ENCODE measurements at regions not wholly inside any gene's neighbourhood (a gene's known extent, or its start where the extent isn't known, plus 50 kb on each side); places are given as distances from the start of the nearest gene placed in this dataset.

- H3K4me1 ChIP-seq, result peaks cover 0 to 8% of the 10 kb centered on the region in 2 donors
- TF ChIP-seq CTCF (IDR thresholded peaks at IDR 0.05 in 4 of 5, conservative IDR thresholded peaks at IDR 0.05 in 1 of 5), result no peak
- TF ChIP-seq POLR2A (IDR thresholded peaks at IDR 0.05), result no peak
- in situ Hi-C loops (cut with MboI; ENCODE audit: low sequenced_read_pairs in 4 of 4) (no loop called here), intact Hi-C loops (cut with DNase I; ENCODE audit: low total_unique reads) (loop anchor here (5.0 kb wide), 1 partner anchor 219 kb away; no protein-coding TSS in a partner anchor)
- no peaks in the 10 kb centered on the region for H3K27me3 ChIP-seq
- H3K9me3 ChIP-seq, result no peaks in the 10 kb centered on the region
- no peak overlapping the region for H3K4me3 ChIP-seq
- ATAC-seq (no peak), DNase-seq (no peak)
- H3K36me3 ChIP-seq, result no peaks in the 10 kb centered on the region
- no peak overlapping the region for H3K27ac ChIP-seq
These were observed 308.1 kb upstream of the PPARGC1A start for GRCh38 chr4:24197955-24198354.

- peak overlapping the region in 3 of 4 donors; percentile 42 to 58 (median 43) for H3K27ac ChIP-seq
- peaks cover 0 to 8% of the 10 kb centered on the region in 2 donors for H3K4me1 ChIP-seq
- in situ Hi-C loops (cut with MboI; ENCODE audit: low sequenced_read_pairs in 4 of 4), result no loop called here
- intact Hi-C loops (cut with DNase I; ENCODE audit: low total_unique reads), result loop anchor here (5.0 kb wide), 1 partner anchor 221 kb away; no protein-coding TSS in a partner anchor
- DNase-seq (no peak), ATAC-seq (no peak)
- TF ChIP-seq POLR2A (IDR thresholded peaks at IDR 0.05) (no peak), CTCF (IDR thresholded peaks at IDR 0.05 in 4 of 5, conservative IDR thresholded peaks at IDR 0.05 in 1 of 5) (no peak)
- H3K36me3 ChIP-seq, result no peaks in the 10 kb centered on the region
- no peaks in the 10 kb centered on the region for H3K9me3 ChIP-seq
- H3K27me3 ChIP-seq, result no peaks in the 10 kb centered on the region
- H3K4me3 ChIP-seq, result no peak overlapping the region
These were observed 306.9 kb upstream of the PPARGC1A start for GRCh38 chr4:24196785-24197184.

GRCh38 chr4:24195991-24196736 is 306.3 kb upstream of the PPARGC1A start:
- ATAC-seq, result peak in 1 of 2 donors; percentile 58
- intact Hi-C loops (cut with DNase I; ENCODE audit: low total_unique reads), result loop anchor here (5.0 kb wide), 1 partner anchor 221 kb away; no protein-coding TSS in a partner anchor
- H3K27ac ChIP-seq, result peak overlapping the region in 3 of 4 donors; percentile 42 to 58 (median 43)

GRCh38 chr4:24192018-24192641 is 302.3 kb upstream of the PPARGC1A start:
- intact Hi-C loops (cut with DNase I; ENCODE audit: low total_unique reads) (no loop called here), in situ Hi-C loops (cut with MboI; ENCODE audit: low sequenced_read_pairs in 4 of 4) (no loop called here)
- no peak for ATAC-seq

More at GRCh38 chr4:24195991-24196736, 306.3 kb upstream of the PPARGC1A start:
- Histone ChIP-seq H3K27me3 (no peaks in the 10 kb centered on the region), H3K9me3 (no peaks in the 10 kb centered on the region), H3K4me3 (no peak overlapping the region), H3K36me3 (no peaks in the 10 kb centered on the region), H3K4me1 (peaks cover 0 to 8% of the 10 kb centered on the region in 2 donors)
- no peak for TF ChIP-seq POLR2A (IDR thresholded peaks at IDR 0.05)
- peak in 2 of 5 experiments; percentile 9 to 25 for TF ChIP-seq CTCF (IDR thresholded peaks at IDR 0.05 in 4 of 5, conservative IDR thresholded peaks at IDR 0.05 in 1 of 5)
- no peak for DNase-seq
- in situ Hi-C loops (cut with MboI; ENCODE audit: low sequenced_read_pairs in 4 of 4), result no loop called here

More at GRCh38 chr4:24192018-24192641, 302.3 kb upstream of the PPARGC1A start:
- H3K9me3 ChIP-seq, result no peaks in the 10 kb centered on the region
- DNase-seq, result no peak
- no peaks in the 10 kb centered on the region for H3K27me3 ChIP-seq
- no peaks in the 10 kb centered on the region for H3K36me3 ChIP-seq
- peaks cover 0 to 6% of the 10 kb centered on the region in 2 donors for H3K4me1 ChIP-seq
- no peak for TF ChIP-seq POLR2A (IDR thresholded peaks at IDR 0.05)
- no peak for TF ChIP-seq CTCF (IDR thresholded peaks at IDR 0.05 in 4 of 5, conservative IDR thresholded peaks at IDR 0.05 in 1 of 5)
- no peak overlapping the region for H3K4me3 ChIP-seq
- no peak overlapping the region for H3K27ac ChIP-seq
